Activated CD4-positive, CD25-positive, alpha-beta regulatory T cell treated with anti-CD3 and anti-CD28 coated beads, Interleukin-2, amount 50 U/mL, for 24 hours (primary cell): ENCODE measurements at regions not wholly inside any gene's neighbourhood (a gene's known extent, or its start where the extent isn't known, plus 50 kb on each side); places are given as distances from the start of the nearest gene placed in this dataset.

ENCODE experiments used
- ATAC-seq, 2 donors: fragments of 150-1000 bp; cut with Tn5 transposase; one replicate each; pipeline ENCODE4 v1.10.0; 2021; ENCODE audit warnings: mild to moderate bottlenecking in 1 of 2, moderate library complexity in 1 of 2

- ATAC-seq, result no peak
Observed at GRCh38 chr21:45338311-45339017, 50.8 kb upstream of the POFUT2 start.

- peak; percentile 64 to 88 for ATAC-seq
Observed at GRCh38 chr21:45339421-45340402, 52.0 kb upstream of the POFUT2 start.

- ATAC-seq, result no peak
Observed at GRCh38 chr21:45340515-45340914, 52.8 kb upstream of the POFUT2 start.

GRCh38 chr21:45341261-45341660 is 53.6 kb upstream of the POFUT2 start:
- no peak for ATAC-seq

- ATAC-seq, result no peak
Observed at GRCh38 chr21:45341779-45342178, 54.1 kb upstream of the POFUT2 start.

- no peak for ATAC-seq
Observed at GRCh38 chr21:45343891-45344290, 56.2 kb upstream of the POFUT2 start.

GRCh38 chr21:45344576-45344975 is 56.9 kb upstream of the POFUT2 start:
- no peak for ATAC-seq

GRCh38 chr21:45347048-45347711 is 57.8 kb upstream of the COL18A1 start:
- no peak for ATAC-seq

GRCh38 chr21:45347712-45348499 is 57.1 kb upstream of the COL18A1 start:
- no peak for ATAC-seq

GRCh38 chr21:45348591-45349327 is 56.2 kb upstream of the COL18A1 start:
- ATAC-seq, result no peak

GRCh38 chr21:45350206-45350854 is 54.6 kb upstream of the COL18A1 start:
- no peak for ATAC-seq

- no peak for ATAC-seq
Observed at GRCh38 chr21:45351061-45351460, 53.9 kb upstream of the COL18A1 start.

- ATAC-seq, result no peak
Observed at GRCh38 chr21:45351526-45352275, 53.3 kb upstream of the COL18A1 start.

GRCh38 chr21:45352621-45353139 is 52.3 kb upstream of the COL18A1 start:
- no peak for ATAC-seq

- ATAC-seq, result no peak
Observed at GRCh38 chr21:45353200-45353599, 51.8 kb upstream of the COL18A1 start.

- ATAC-seq, result no peak
Observed at GRCh38 chr21:45354970-45355369, 50.0 kb upstream of the COL18A1 start.
